ENCODE measurements at regions not wholly inside any gene's neighbourhood (a gene's known extent, or its start where the extent isn't known, plus 50 kb on each side); places are given as distances from the start of the nearest gene placed in this dataset.

DNA sequence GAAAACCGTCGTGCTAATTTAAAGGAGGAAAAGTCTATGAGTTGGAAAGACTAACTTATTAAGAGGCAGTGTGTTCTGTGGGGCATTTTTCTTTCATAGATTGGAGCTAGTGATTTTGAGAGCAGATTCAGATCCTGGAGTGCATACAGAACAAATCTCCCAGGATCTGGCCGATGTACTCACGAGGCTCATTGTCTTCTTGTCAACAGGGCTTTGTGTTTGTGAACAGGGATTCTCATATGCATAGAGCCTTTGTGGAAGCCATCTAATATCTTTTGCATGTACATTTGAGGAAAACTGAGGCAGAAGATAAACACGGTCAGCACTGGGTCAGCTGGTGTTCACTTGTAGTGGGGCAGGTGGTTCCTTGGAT lies 482.9 kb upstream of the TSHZ3 start:
- Histone ChIP-seq H3K9me3 (ENCODE audit: control insufficient read depth, low read depth, low read length) (peaks cover 7% of the 10 kb centered on the region), H3K4me1 (ENCODE audit: control insufficient read depth, low read depth, low read length) (no peaks in the 10 kb centered on the region), H3K27ac (ENCODE audit: low read length) (no peak overlapping the region), H3K4me3 (ENCODE audit: low read length) (no peak overlapping the region), H3K27me3 (ENCODE audit: control insufficient read depth, insufficient read depth, low read length) (no peaks in the 10 kb centered on the region), H3K36me3 (ENCODE audit: control insufficient read depth, low read depth, low read length) (no peaks in the 10 kb centered on the region), H3K9ac (ENCODE audit: low read length) (no peak overlapping the region)

DNA sequence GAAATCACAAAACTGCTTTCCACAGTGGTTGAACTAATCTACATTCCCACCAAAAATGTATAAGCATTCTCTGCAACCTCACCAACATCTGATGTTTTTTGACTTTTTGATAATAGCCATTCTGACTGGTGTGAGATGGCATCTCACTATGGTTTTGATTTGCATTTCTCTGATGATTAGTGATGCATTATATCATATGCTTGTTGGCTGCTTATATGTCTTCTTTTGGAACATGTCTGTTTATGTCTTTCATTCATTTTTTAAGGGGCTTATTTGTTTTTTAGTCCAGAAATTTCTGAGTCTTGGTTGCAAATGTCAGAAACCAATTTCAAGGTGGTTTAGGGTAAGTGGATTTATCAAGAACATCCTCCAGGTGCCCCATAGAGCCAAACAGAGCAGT lies 484.8 kb upstream of the TSHZ3 start:
- Histone ChIP-seq H3K36me3 (ENCODE audit: control insufficient read depth, low read depth, low read length) (no peaks in the 10 kb centered on the region), H3K27me3 (ENCODE audit: control insufficient read depth, insufficient read depth, low read length) (no peaks in the 10 kb centered on the region), H3K4me3 (ENCODE audit: low read length) (no peak overlapping the region), H3K4me1 (ENCODE audit: control insufficient read depth, low read depth, low read length) (no peaks in the 10 kb centered on the region), H3K9me3 (ENCODE audit: control insufficient read depth, low read depth, low read length) (peaks cover 7% of the 10 kb centered on the region), H3K27ac (ENCODE audit: low read length) (no peak overlapping the region), H3K9ac (ENCODE audit: low read length) (no peak overlapping the region)

DNA sequence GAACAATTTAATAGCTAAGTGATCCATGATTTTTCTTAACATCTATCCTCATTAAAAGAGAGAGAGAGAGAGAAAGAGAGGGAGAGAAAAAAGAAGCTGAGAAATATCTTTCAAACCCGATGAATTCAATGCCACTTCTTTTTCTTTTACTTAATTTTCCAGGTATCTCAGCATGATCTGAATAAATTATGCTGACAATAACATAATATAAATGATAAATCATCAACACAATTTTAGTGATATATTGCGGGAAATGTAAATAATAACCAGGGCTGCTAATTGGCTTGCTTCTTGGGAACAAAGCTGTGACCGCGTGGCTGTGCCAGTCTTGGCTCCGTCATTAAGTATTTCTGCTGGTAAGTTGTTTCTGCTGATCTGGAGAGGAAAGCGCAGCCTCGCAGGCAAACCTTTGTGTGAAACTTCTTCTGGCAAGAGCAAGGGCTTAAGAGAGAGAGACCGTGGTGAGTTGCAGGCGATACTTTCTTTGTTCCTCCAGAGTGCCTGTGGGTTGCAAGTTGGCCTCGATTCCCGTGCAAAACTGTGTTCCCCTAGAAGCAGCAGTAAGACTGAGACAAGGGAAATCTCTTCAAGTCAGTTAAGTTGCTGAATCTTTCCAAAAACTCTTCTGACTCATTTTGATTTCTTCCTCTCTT lies 489.1 kb upstream of the TSHZ3 start:
- H3K36me3 ChIP-seq (ENCODE audit: control insufficient read depth, low read depth, low read length), result no peaks in the 10 kb centered on the region
- H3K4me3 ChIP-seq (ENCODE audit: low read length), result no peak overlapping the region
- no peak overlapping the region for H3K9ac ChIP-seq (ENCODE audit: low read length)
- H3K9me3 ChIP-seq (ENCODE audit: control insufficient read depth, low read depth, low read length), result peaks cover 9% of the 10 kb centered on the region
- no peaks in the 10 kb centered on the region for H3K4me1 ChIP-seq (ENCODE audit: control insufficient read depth, low read depth, low read length)
- H3K27ac ChIP-seq (ENCODE audit: low read length), result no peak overlapping the region
- H3K27me3 ChIP-seq (ENCODE audit: control insufficient read depth, insufficient read depth, low read length), result no peaks in the 10 kb centered on the region

DNA sequence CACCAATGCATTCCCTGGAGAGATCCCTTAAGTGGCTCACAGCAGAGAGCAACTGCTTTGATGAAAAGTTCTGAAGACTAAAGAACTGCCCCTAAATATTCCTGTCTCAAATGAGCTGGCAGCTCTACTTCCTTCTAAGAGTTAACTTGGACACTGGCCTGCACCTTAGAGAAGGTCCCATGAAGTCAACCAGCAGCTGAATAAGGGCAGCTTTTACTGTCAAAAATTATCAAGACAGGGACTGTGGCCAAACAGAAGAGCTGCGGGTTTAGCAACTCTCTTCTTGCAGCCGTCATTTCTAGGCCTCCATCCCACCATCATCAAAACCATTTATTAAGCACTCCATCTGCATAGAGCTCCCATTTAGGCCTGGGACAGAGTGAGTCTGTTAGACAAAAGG lies 491.1 kb upstream of the TSHZ3 start:
- Histone ChIP-seq H3K4me3 (ENCODE audit: low read length) (no peak overlapping the region), H3K27ac (ENCODE audit: low read length) (no peak overlapping the region), H3K4me1 (ENCODE audit: control insufficient read depth, low read depth, low read length) (no peaks in the 10 kb centered on the region), H3K27me3 (ENCODE audit: control insufficient read depth, insufficient read depth, low read length) (no peaks in the 10 kb centered on the region), H3K9ac (ENCODE audit: low read length) (no peak overlapping the region), H3K36me3 (ENCODE audit: control insufficient read depth, low read depth, low read length) (no peaks in the 10 kb centered on the region), H3K9me3 (ENCODE audit: control insufficient read depth, low read depth, low read length) (peaks cover 2% of the 10 kb centered on the region)

DNA sequence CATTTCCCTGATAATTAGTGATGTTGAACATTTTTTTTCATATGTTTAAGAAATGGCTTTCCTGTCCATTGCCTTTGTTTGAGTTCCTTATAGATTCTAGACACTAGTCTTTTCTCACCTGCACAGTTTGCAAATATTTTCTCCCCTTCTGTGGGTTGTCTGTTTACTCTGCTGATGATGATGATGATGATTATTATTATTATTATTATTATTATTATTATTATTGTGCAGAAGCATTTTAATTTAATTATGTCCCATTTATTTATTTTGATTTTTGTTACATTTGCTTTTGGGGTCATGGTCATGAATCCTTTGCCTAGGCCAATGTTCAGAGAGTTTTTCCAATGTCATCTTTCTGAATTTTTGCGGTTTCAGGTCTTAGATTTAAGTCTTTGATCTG lies 492.5 kb upstream of the TSHZ3 start:
- H3K27ac ChIP-seq (ENCODE audit: low read length), result no peak overlapping the region

DNA sequence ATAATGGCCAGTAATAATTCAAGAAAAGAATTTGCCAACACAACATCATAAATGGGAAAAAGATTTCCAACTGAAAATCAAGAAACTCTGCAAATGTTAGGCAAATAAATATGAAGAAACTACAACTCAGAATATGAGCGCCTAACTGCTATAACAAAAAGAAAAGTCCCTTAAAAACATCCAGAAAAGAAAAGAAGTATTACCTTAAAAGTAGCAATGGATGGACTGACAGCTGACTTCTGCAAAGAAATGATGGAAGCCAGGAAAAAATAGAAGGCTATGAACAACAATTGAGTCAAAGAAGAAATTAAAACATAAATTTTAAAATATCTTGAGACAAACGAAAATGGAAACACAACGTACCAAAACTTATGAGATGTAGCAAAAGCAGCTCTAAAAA lies 482.3 kb upstream of the ZNF507 start:
- Histone ChIP-seq H3K27ac (ENCODE audit: low read length) (no peak overlapping the region), H3K36me3 (ENCODE audit: control insufficient read depth, low read depth, low read length) (no peaks in the 10 kb centered on the region), H3K9me3 (ENCODE audit: control insufficient read depth, low read depth, low read length) (peaks cover 27% of the 10 kb centered on the region), H3K4me1 (ENCODE audit: control insufficient read depth, low read depth, low read length) (no peaks in the 10 kb centered on the region), H3K9ac (ENCODE audit: low read length) (no peak overlapping the region), H3K4me3 (ENCODE audit: low read length) (no peak overlapping the region), H3K27me3 (ENCODE audit: control insufficient read depth, insufficient read depth, low read length) (no peaks in the 10 kb centered on the region)

More for the DNA sequence above, 492.5 kb upstream of the TSHZ3 start:
- H3K9ac ChIP-seq (ENCODE audit: low read length), result no peak overlapping the region
- H3K27me3 ChIP-seq (ENCODE audit: control insufficient read depth, insufficient read depth, low read length), result no peaks in the 10 kb centered on the region
- H3K4me1 ChIP-seq (ENCODE audit: control insufficient read depth, low read depth, low read length), result no peaks in the 10 kb centered on the region
- no peaks in the 10 kb centered on the region for H3K36me3 ChIP-seq (ENCODE audit: control insufficient read depth, low read depth, low read length)
- peaks cover 2% of the 10 kb centered on the region for H3K9me3 ChIP-seq (ENCODE audit: control insufficient read depth, low read depth, low read length)
- H3K4me3 ChIP-seq (ENCODE audit: low read length), result no peak overlapping the region

DNA sequence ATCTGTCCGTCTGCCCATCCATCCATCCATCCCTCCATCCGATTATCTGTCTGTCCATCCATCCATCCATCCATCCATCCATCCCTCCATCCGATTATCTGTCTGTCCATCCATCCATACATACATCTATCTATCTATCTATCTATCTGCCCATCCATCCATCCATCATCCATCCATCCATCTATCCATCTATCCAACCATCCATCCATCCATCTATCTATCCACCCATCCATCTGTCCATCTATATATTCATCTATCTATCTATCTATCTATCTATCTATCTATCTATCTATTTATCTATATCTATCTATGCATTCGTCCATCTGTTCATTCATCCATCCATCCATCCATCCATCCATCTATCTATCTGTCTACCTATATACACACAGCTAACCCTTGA lies 471.1 kb upstream of the ZNF507 start:
- no peak overlapping the region for H3K9ac ChIP-seq (ENCODE audit: low read length)
- H3K4me1 ChIP-seq (ENCODE audit: control insufficient read depth, low read depth, low read length), result no peaks in the 10 kb centered on the region

DNA sequence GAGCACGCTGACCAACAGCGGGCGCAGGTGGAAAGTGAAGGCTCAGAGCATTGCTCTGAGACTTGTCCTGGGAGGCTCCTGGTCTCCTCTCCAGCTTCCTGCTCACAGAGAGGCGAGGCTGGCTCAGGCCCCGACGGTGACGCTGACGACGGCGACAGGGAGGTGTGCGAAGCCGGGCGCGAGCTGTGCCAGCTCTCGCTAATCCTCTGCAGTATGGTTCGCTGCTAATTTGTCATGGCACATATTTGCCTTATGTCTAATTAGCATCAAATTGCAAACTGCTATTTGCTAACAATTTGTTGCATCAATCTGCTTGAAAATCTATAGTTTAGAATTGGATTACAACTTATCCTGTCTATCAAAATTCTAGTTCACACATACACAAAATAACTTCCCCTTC lies 469.8 kb upstream of the ZNF507 start:
- Histone ChIP-seq H3K36me3 (ENCODE audit: control insufficient read depth, low read depth, low read length) (no peaks in the 10 kb centered on the region), H3K9ac (ENCODE audit: low read length) (no peak overlapping the region), H3K4me3 (ENCODE audit: low read length) (no peak overlapping the region), H3K4me1 (ENCODE audit: control insufficient read depth, low read depth, low read length) (no peaks in the 10 kb centered on the region), H3K27me3 (ENCODE audit: control insufficient read depth, insufficient read depth, low read length) (no peaks in the 10 kb centered on the region), H3K9me3 (ENCODE audit: control insufficient read depth, low read depth, low read length) (no peaks in the 10 kb centered on the region), H3K27ac (ENCODE audit: low read length) (no peak overlapping the region)

More for the DNA sequence above, 471.1 kb upstream of the ZNF507 start:
- no peaks in the 10 kb centered on the region for H3K9me3 ChIP-seq (ENCODE audit: control insufficient read depth, low read depth, low read length)
- H3K36me3 ChIP-seq (ENCODE audit: control insufficient read depth, low read depth, low read length), result no peaks in the 10 kb centered on the region
- no peak overlapping the region for H3K27ac ChIP-seq (ENCODE audit: low read length)
- H3K27me3 ChIP-seq (ENCODE audit: control insufficient read depth, insufficient read depth, low read length), result no peaks in the 10 kb centered on the region
- H3K4me3 ChIP-seq (ENCODE audit: low read length), result no peak overlapping the region

DNA sequence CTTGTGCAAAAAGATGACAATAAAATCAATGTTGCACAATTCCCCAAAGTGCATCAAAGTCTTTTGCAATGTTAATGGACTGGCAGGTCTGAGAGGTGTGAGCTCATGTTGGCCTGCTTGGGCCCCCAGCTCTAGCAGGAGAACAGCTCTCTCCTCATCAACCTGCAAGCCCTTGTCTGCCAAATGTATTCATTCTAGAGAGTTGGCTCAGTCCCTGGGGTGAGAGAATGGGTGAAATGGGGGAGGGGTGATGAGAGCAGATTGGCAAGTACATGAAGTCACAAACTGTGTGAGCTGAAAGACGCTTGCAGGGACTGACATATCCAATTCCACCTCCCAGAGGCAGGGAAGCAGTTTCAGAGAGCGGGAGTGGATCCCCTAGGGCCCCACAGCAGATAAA lies 465.1 kb upstream of the ZNF507 start:
- no peaks in the 10 kb centered on the region for H3K36me3 ChIP-seq (ENCODE audit: control insufficient read depth, low read depth, low read length)
- no peaks in the 10 kb centered on the region for H3K9me3 ChIP-seq (ENCODE audit: control insufficient read depth, low read depth, low read length)
- H3K27me3 ChIP-seq (ENCODE audit: control insufficient read depth, insufficient read depth, low read length), result no peaks in the 10 kb centered on the region
- H3K9ac ChIP-seq (ENCODE audit: low read length), result no peak overlapping the region
- no peak overlapping the region for H3K4me3 ChIP-seq (ENCODE audit: low read length)
- no peaks in the 10 kb centered on the region for H3K4me1 ChIP-seq (ENCODE audit: control insufficient read depth, low read depth, low read length)
- H3K27ac ChIP-seq (ENCODE audit: low read length), result no peak overlapping the region

DNA sequence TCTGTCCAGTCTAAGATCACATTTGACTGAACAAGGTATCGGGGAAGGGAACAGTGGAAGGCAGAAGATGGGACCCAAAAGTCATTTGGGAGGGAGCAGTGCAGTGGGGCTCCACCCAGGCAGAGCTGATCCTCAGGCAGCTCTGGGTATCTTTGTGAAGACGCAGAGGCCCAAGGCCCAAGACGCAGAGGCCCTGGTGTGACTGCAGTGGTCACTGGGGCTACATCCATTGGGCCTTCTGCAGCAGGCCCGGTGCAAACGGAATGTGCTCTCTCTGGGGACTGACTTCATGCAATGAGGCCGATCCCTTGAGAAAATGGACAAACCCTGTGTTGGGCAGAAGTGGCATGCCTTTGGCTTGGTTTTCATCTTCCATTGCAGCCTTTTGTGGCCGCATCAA lies 463.4 kb upstream of the ZNF507 start:
- no peaks in the 10 kb centered on the region for H3K9me3 ChIP-seq (ENCODE audit: control insufficient read depth, low read depth, low read length)
- no peak overlapping the region for H3K9ac ChIP-seq (ENCODE audit: low read length)
- H3K4me3 ChIP-seq (ENCODE audit: low read length), result no peak overlapping the region
- H3K36me3 ChIP-seq (ENCODE audit: control insufficient read depth, low read depth, low read length), result no peaks in the 10 kb centered on the region
- no peaks in the 10 kb centered on the region for H3K4me1 ChIP-seq (ENCODE audit: control insufficient read depth, low read depth, low read length)
- H3K27ac ChIP-seq (ENCODE audit: low read length), result no peak overlapping the region
- no peaks in the 10 kb centered on the region for H3K27me3 ChIP-seq (ENCODE audit: control insufficient read depth, insufficient read depth, low read length)

DNA sequence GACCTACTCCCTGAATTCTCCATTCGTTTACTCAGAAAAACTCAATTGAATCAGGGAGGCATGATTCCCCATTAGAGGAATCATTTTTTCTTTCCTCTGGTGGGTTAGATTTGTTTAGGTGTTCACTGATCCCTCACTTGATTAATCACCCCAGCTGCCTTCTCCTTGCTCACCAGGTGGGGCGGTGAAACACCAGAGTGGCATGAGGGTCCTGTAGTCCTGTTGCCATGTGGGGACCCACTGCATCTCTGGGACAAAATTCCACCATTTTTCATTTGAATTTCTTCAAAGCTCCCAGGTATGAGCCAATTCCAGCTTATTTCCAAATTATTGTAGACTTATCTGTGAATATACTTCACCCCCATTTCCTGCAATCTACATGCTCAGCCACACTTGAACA lies 462.7 kb upstream of the ZNF507 start:
- Histone ChIP-seq H3K9me3 (ENCODE audit: control insufficient read depth, low read depth, low read length) (no peaks in the 10 kb centered on the region), H3K4me3 (ENCODE audit: low read length) (no peak overlapping the region), H3K9ac (ENCODE audit: low read length) (no peak overlapping the region), H3K36me3 (ENCODE audit: control insufficient read depth, low read depth, low read length) (no peaks in the 10 kb centered on the region), H3K27me3 (ENCODE audit: control insufficient read depth, insufficient read depth, low read length) (no peaks in the 10 kb centered on the region), H3K27ac (ENCODE audit: low read length) (no peak overlapping the region), H3K4me1 (ENCODE audit: control insufficient read depth, low read depth, low read length) (no peaks in the 10 kb centered on the region)

DNA sequence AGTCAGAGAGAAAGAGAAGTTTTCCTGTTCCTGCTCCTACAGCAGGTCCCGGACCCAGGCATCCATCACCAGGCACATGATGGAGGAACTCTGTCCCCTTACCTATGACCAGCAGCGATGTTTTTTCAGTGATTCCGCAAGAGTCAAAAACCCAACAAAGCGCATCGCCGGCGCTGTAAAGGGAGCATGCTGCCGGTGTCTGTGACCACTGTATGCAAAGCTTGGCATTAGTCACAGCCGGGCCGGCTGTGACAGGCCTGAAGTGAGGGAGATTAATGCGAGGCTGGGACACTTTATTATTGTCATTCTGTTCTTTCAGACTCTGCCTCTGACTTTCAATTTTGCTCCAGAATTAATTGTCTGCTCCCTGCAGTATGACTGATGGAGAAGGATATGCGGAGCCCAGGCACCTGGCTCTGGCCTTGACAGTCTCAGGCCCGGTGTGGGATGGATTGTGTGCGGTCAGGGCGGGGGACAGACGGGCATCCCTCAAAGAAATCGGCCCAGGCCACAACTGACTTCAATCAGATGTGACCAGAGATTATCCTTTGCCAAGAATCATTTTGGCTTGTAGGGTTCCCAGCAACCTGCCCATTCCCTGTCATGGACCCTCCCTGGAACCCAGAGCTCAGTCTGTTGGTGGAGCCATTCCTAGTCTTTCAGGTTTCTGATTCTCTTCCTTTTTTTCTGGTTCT lies 462.0 kb upstream of the ZNF507 start:
- H3K9me3 ChIP-seq (ENCODE audit: control insufficient read depth, low read depth, low read length), result no peaks in the 10 kb centered on the region
- no peaks in the 10 kb centered on the region for H3K4me1 ChIP-seq (ENCODE audit: control insufficient read depth, low read depth, low read length)
- no peaks in the 10 kb centered on the region for H3K36me3 ChIP-seq (ENCODE audit: control insufficient read depth, low read depth, low read length)
- H3K27me3 ChIP-seq (ENCODE audit: control insufficient read depth, insufficient read depth, low read length), result no peaks in the 10 kb centered on the region
- H3K27ac ChIP-seq (ENCODE audit: low read length), result no peak overlapping the region
- H3K9ac ChIP-seq (ENCODE audit: low read length), result no peak overlapping the region
- no peak overlapping the region for H3K4me3 ChIP-seq (ENCODE audit: low read length)
